Astrocyte (in vitro differentiated cells and primary cell): ENCODE measurements at regions not wholly inside any gene's neighbourhood (a gene's known extent, or its start where the extent isn't known, plus 50 kb on each side); places are given as distances from the start of the nearest gene placed in this dataset.
"Not testable (repeated sequence)": the region's sequence is repeated elsewhere in the genome, so short reads cannot be mapped to it uniquely, and the experiment has no call there.

Experiments used
- EZH2 ChIP-seq: IDR thresholded peaks from 2 replicates; pipeline ENCODE4 v1.6.1; 2012; ENCODE audit warnings: mild to moderate bottlenecking, low read length, inconsistent platforms; ENCODE audit not compliant: insufficient read depth
- TF ChIP-seq, protein P1 (sequence below): IDR thresholded peaks from 2 replicates; pipeline ENCODE4 v1.5.1; 2011; ENCODE audit warnings: low read depth, mild to moderate bottlenecking, inconsistent platforms, low read length, moderate library complexity; ENCODE audit not compliant: insufficient read depth

DNA sequence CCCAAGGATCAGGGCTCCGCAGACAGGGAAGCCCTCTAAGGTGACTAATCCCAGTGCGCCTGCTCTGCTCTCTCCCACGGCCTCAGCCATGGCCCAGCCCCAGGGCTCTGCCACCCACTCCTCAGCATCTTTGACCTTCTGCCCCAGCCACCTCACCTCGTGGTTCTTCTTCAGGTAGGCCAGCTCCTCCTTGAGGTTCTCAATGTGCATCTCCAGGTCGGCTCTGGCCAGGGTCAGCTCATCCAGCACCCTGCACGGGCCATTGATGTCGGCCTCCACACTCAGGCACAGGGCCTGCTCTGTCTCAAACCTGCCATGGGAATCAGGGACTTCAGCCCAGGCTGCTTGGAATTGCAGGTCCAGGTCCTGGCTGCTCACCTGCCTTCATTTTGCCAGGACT is 128.4 kb downstream of the TNFRSF13B start:
- TF ChIP-seq, protein P1, sequence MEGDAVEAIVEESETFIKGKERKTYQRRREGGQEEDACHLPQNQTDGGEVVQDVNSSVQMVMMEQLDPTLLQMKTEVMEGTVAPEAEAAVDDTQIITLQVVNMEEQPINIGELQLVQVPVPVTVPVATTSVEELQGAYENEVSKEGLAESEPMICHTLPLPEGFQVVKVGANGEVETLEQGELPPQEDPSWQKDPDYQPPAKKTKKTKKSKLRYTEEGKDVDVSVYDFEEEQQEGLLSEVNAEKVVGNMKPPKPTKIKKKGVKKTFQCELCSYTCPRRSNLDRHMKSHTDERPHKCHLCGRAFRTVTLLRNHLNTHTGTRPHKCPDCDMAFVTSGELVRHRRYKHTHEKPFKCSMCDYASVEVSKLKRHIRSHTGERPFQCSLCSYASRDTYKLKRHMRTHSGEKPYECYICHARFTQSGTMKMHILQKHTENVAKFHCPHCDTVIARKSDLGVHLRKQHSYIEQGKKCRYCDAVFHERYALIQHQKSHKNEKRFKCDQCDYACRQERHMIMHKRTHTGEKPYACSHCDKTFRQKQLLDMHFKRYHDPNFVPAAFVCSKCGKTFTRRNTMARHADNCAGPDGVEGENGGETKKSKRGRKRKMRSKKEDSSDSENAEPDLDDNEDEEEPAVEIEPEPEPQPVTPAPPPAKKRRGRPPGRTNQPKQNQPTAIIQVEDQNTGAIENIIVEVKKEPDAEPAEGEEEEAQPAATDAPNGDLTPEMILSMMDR = not testable (repeated sequence)
- TF ChIP-seq EZH2 = not testable (repeated sequence)
